ENCODE measurements at regions not wholly inside any gene's neighbourhood (a gene's known extent, or its start where the extent isn't known, plus 50 kb on each side); places are given as distances from the start of the nearest gene placed in this dataset.

DNA sequence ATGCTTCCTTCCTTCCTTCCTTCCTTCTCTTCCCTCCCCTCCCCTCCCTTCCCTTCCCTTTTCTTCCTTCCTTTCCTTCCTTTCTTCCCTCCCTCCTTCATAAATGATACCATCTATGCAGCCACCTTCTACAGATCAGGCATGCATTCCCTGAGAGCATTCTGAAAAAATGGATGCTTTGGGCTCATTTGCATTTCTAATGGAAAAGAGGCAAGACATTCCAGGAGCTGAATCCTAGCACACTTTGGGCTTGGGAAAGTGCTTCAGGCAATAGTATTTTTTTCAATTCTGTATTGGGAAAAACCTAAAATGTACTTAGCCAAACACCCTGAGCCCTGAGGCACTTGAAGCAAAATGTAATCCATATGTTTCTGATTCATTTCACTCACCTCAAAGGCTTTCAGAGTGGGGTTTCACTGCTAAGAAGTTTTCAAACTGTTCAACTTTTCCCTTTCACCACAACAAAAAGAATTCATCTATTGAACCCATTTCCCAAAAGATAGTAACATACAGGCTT lies 220.1 kb upstream of the RORA start (continued):
- TF ChIP-seq, protein P1, sequence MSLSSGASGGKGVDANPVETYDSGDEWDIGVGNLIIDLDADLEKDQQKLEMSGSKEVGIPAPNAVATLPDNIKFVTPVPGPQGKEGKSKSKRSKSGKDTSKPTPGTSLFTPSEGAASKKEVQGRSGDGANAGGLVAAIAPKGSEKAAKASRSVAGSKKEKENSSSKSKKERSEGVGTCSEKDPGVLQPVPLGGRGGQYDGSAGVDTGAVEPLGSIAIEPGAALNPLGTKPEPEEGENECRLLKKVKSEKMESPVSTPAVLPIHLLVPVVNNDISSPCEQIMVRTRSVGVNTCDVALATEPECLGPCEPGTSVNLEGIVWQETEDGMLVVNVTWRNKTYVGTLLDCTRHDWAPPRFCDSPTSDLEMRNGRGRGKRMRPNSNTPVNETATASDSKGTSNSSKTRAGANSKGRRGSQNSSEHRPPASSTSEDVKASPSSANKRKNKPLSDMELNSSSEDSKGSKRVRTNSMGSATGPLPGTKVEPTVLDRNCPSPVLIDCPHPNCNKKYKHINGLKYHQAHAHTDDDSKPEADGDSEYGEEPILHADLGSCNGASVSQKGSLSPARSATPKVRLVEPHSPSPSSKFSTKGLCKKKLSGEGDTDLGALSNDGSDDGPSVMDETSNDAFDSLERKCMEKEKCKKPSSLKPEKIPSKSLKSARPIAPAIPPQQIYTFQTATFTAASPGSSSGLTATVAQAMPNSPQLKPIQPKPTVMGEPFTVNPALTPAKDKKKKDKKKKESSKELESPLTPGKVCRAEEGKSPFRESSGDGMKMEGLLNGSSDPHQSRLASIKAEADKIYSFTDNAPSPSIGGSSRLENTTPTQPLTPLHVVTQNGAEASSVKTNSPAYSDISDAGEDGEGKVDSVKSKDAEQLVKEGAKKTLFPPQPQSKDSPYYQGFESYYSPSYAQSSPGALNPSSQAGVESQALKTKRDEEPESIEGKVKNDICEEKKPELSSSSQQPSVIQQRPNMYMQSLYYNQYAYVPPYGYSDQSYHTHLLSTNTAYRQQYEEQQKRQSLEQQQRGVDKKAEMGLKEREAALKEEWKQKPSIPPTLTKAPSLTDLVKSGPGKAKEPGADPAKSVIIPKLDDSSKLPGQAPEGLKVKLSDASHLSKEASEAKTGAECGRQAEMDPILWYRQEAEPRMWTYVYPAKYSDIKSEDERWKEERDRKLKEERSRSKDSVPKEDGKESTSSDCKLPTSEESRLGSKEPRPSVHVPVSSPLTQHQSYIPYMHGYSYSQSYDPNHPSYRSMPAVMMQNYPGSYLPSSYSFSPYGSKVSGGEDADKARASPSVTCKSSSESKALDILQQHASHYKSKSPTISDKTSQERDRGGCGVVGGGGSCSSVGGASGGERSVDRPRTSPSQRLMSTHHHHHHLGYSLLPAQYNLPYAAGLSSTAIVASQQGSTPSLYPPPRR (CRISPR knock-in tag; IDR thresholded peaks at IDR 0.05; ENCODE audit: borderline replicate concordance): no peak
- no peak for TF ChIP-seq POLR3A (IDR thresholded peaks at IDR 0.05; ENCODE audit: borderline replicate concordance, extremely low read depth, insufficient read depth, insufficient read length)
- TF ChIP-seq XRCC4 (IDR thresholded peaks at IDR 0.05; ENCODE audit: extremely low read depth, insufficient read depth, insufficient read length): no peak
- no peak for TF ChIP-seq MTA1 (IDR thresholded peaks at IDR 0.05; ENCODE audit: borderline replicate concordance)

- Histone ChIP-seq H3K9me1 (ENCODE audit: control insufficient read depth, insufficient read depth, low read length) (no peaks in the 10 kb centered on the region), H3K9ac (ENCODE audit: insufficient read depth in 1 of 2, low read depth in 2 of 2, low read length in 2 of 2) (no peak overlapping the region), H3K27ac (ENCODE audit: extremely low read depth, low read depth, low read length) (no peak overlapping the region), H3K9me3 (replicated peaks; ENCODE audit: control insufficient read depth, insufficient read depth, low read depth, low read length) (no peaks in the 10 kb centered on the region), H2AFZ (ENCODE audit: low read depth, low read length) (no peak overlapping the region), H3K27me3 (ENCODE audit: control insufficient read depth in 2 of 2, insufficient read depth in 2 of 2, low read length in 2 of 2) (no peaks in the 10 kb centered on the region; a peak in 1 of 5 replicates), H3K4me3 (no peak overlapping the region), H3K4me2 (ENCODE audit: insufficient read depth, low read length) (no peak overlapping the region), H3K4me1 (replicated peaks in 1 of 2; ENCODE audit: control insufficient read depth in 2 of 2, insufficient read depth in 2 of 2, low read length in 2 of 2) (no peaks in the 10 kb centered on the region), H4K20me1 (replicated peaks; ENCODE audit: control insufficient read depth, insufficient read depth, low read length) (no peaks in the 10 kb centered on the region), H3K79me2 (ENCODE audit: control insufficient read depth, insufficient read depth, low read length) (no peaks in the 10 kb centered on the region), H3K36me3 (ENCODE audit: control insufficient read depth, insufficient read depth, low read length) (no peaks in the 10 kb centered on the region)
- BruUV-seq (replicated peaks): no TSS peak
- no peak for ATAC-seq
- WGBS (ENCODE audit: insufficient coverage, low coverage, missing lambda C conversion rate): 5% methylated on average over 4 of the region's 4 CpGs
- FAIRE-seq: no peak
- intact Hi-C loops (cut with micrococcal nuclease): no loop called here
- ChIA-PET POLR2A (no interaction called here), CTCF (ENCODE audit: low intra/inter-chr PET ratio) (no interaction called here)
- in situ Hi-C loops (cut with MboI): no loop called here
- TF ChIP-seq TGIF2 (CRISPR knock-in tag; IDR thresholded peaks at IDR 0.05) (no peak), DMBX1 (CRISPR knock-in tag; IDR thresholded peaks at IDR 0.05; ENCODE audit: borderline replicate concordance) (no peak), SREBF2 (CRISPR knock-in tag; IDR thresholded peaks at IDR 0.05) (no peak), SREBF1 (IDR thresholded peaks at IDR 0.05; ENCODE audit: borderline replicate concordance, low read depth, low read length) (no peak), CAMTA2 (CRISPR knock-in tag; conservative IDR thresholded peaks at IDR 0.05) (no peak), XRCC5 (IDR thresholded peaks at IDR 0.05; ENCODE audit: low read depth, low read length) (no peak), RAD21 (CRISPR knock-in tag; conservative IDR thresholded peaks at IDR 0.05 in 1 of 2, IDR thresholded peaks at IDR 0.05 in 1 of 2) (no peak), CREBBP (IDR thresholded peaks at IDR 0.05; ENCODE audit: low read depth, low read length) (no peak), ZNF584 (CRISPR knock-in tag; IDR thresholded peaks at IDR 0.05; ENCODE audit: low read depth) (no peak), KDM5B (IDR thresholded peaks at IDR 0.05; ENCODE audit: insufficient replicate concordance, low read depth, low read length) (no peak), RBM15 (IDR thresholded peaks at IDR 0.05; ENCODE audit: insufficient read depth, low read length) (no peak), TCF7L2 (IDR thresholded peaks at IDR 0.05; ENCODE audit: low read depth, low read length) (no peak)
- TF ChIP-seq, protein P2, sequence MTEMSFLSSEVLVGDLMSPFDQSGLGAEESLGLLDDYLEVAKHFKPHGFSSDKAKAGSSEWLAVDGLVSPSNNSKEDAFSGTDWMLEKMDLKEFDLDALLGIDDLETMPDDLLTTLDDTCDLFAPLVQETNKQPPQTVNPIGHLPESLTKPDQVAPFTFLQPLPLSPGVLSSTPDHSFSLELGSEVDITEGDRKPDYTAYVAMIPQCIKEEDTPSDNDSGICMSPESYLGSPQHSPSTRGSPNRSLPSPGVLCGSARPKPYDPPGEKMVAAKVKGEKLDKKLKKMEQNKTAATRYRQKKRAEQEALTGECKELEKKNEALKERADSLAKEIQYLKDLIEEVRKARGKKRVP (CRISPR knock-in tag; IDR thresholded peaks at IDR 0.05): no peak
- no peak for DNase-seq (ENCODE audit: extremely low read depth in 1 of 4, low spot score in 3 of 4)
Measured at GRCh38 chr15:61447981-61448380, 218.9 kb upstream of the RORA start.

Data from K562 (cell line).